SU-DHL-6 (cell line): ENCODE measurements at regions not wholly inside any gene's neighbourhood (a gene's known extent, or its start where the extent isn't known, plus 50 kb on each side); places are given as distances from the start of the nearest gene placed in this dataset.

ENCODE experiments used
- EZH2phosphoT487 ChIP-seq: fragments of 200-600 bp; sonication (generic), shearing (Covaris generic); conservative IDR thresholded peaks from 2 replicates; pipeline ENCODE4 v1.6.1; 2018; ENCODE audit warnings: mild to moderate bottlenecking, antibody characterized with exemption, low read length, moderate library complexity, mixed read lengths
- TF ChIP-seq, protein P1 (sequence below): fragments of 200-600 bp; sonication (generic); IDR thresholded peaks from one replicate; pipeline ENCODE4 v1.5.1; 2017; ENCODE audit warnings: antibody characterized with exemption, mild to moderate bottlenecking, low read length, moderate library complexity; ENCODE audit not compliant: insufficient read depth, poor library complexity, severe bottlenecking

DNA sequence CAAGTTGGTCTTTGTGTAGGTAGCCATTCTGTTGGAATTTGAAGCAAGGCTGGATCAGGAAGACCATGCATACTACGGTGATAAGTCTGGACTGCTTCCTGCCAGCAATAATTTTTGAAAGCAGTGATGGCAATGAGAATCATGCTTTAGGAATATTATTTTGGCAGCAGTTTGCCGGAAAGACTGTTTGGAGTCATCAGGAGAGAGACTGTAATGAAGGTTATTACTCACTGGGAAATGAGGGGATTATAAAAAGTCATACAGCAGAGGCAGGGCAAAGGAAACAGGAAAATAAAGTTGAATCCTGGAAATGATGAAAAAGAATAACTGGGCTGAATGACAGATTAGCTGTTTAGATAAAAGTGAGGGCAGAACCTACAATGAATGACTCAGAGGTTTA is 1136.8 kb upstream of the AUTS2 start:
- TF ChIP-seq, protein P1, sequence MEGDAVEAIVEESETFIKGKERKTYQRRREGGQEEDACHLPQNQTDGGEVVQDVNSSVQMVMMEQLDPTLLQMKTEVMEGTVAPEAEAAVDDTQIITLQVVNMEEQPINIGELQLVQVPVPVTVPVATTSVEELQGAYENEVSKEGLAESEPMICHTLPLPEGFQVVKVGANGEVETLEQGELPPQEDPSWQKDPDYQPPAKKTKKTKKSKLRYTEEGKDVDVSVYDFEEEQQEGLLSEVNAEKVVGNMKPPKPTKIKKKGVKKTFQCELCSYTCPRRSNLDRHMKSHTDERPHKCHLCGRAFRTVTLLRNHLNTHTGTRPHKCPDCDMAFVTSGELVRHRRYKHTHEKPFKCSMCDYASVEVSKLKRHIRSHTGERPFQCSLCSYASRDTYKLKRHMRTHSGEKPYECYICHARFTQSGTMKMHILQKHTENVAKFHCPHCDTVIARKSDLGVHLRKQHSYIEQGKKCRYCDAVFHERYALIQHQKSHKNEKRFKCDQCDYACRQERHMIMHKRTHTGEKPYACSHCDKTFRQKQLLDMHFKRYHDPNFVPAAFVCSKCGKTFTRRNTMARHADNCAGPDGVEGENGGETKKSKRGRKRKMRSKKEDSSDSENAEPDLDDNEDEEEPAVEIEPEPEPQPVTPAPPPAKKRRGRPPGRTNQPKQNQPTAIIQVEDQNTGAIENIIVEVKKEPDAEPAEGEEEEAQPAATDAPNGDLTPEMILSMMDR, result no peak
- no peak for TF ChIP-seq EZH2phosphoT487
